SU-DHL-6 (cell line): ENCODE measurements at regions not wholly inside any gene's neighbourhood (a gene's known extent, or its start where the extent isn't known, plus 50 kb on each side); places are given as distances from the start of the nearest gene placed in this dataset.

Source experiments
- EZH2phosphoT487 ChIP-seq: fragments of 200-600 bp; sonication (generic), shearing (Covaris generic); conservative IDR thresholded peaks from 2 replicates; pipeline ENCODE4 v1.6.1; 2018; ENCODE audit warnings: mild to moderate bottlenecking, antibody characterized with exemption, low read length, moderate library complexity, mixed read lengths
- TF ChIP-seq, protein P1 (sequence below): fragments of 200-600 bp; sonication (generic); IDR thresholded peaks from one replicate; pipeline ENCODE4 v1.5.1; 2017; ENCODE audit warnings: antibody characterized with exemption, mild to moderate bottlenecking, low read length, moderate library complexity; ENCODE audit not compliant: insufficient read depth, poor library complexity, severe bottlenecking

DNA sequence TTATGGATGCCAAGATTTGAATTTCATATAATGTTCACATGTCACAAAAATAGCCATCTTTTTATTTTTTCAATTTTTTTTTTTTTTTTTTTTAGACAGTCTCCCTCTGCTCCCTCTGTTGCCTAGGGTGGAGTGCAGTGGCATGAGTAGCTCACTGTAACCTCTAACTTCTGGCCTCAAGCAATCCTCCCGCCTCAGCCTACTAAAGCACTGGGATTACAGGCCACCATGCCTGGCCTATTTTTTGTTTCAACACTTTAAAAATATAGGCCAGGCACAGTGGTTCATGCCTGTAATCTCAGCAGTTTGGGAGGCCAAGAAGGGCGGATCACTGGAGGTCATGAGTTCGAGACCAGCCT is 246.3 kb downstream of the SKIDA1 start:
- TF ChIP-seq, protein P1, sequence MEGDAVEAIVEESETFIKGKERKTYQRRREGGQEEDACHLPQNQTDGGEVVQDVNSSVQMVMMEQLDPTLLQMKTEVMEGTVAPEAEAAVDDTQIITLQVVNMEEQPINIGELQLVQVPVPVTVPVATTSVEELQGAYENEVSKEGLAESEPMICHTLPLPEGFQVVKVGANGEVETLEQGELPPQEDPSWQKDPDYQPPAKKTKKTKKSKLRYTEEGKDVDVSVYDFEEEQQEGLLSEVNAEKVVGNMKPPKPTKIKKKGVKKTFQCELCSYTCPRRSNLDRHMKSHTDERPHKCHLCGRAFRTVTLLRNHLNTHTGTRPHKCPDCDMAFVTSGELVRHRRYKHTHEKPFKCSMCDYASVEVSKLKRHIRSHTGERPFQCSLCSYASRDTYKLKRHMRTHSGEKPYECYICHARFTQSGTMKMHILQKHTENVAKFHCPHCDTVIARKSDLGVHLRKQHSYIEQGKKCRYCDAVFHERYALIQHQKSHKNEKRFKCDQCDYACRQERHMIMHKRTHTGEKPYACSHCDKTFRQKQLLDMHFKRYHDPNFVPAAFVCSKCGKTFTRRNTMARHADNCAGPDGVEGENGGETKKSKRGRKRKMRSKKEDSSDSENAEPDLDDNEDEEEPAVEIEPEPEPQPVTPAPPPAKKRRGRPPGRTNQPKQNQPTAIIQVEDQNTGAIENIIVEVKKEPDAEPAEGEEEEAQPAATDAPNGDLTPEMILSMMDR, result no peak
- no peak for TF ChIP-seq EZH2phosphoT487
